ENCODE measurements at regions not wholly inside any gene's neighbourhood (a gene's known extent, or its start where the extent isn't known, plus 50 kb on each side); places are given as distances from the start of the nearest gene placed in this dataset.

DNA sequence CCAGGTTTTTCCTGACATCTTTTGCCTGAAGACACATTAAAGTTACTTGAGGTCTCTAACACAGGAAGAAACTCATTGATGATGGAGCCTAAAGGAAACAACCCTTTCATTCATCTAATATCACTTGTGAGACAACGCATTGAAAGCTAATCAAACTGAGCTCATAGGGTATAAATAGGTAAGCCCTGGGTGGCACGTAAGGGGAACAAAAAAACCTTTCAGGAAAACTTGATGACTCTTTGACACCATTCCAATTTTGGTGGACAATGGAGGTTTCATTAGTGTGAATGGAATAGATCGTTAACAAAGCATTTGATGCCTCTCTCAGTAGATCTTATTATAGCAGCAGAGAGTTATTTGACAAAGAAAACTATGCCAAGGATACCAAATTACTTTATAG is 80.7 kb upstream of the DUSP10 start:
- Histone ChIP-seq H3K4me1 (ENCODE audit: control insufficient read depth in 5 of 5, insufficient read depth in 5 of 5, low read length in 5 of 5) (peaks cover 0 to 3% (median 0%) of the 10 kb centered on the region in 5 donors), H3K27ac (ENCODE audit: low read depth in 1 of 2, low read length in 1 of 2) (no peak overlapping the region), H3K9ac (ENCODE audit: insufficient read depth in 1 of 2, low read length in 2 of 2) (no peak overlapping the region), H3K9me3 (ENCODE audit: control insufficient read depth in 4 of 4, insufficient read depth in 3 of 4, low read length in 3 of 4) (peaks cover 0 to 2% (median 0%) of the 10 kb centered on the region in 4 donors), H3K4me3 (no peak overlapping the region), H3K36me3 (ENCODE audit: control insufficient read depth in 4 of 4, insufficient read depth in 4 of 4, low read length in 4 of 4) (no peaks in the 10 kb centered on the region), H3K27me3 (ENCODE audit: control insufficient read depth in 3 of 3, insufficient read depth in 3 of 3, low read length in 2 of 3) (no peaks in the 10 kb centered on the region)
- DNase-seq (no peak), ATAC-seq (ENCODE audit: insufficient read depth, low FRiP score) (no peak)
- WGBS, 2 donors, result 77% methylated on average over 3 of the region's 3 CpGs
- no peak for TF ChIP-seq CTCF (IDR thresholded peaks at IDR 0.05; ENCODE audit: control extremely low read depth, extremely low read depth)

- H3K4me1 ChIP-seq (ENCODE audit: control insufficient read depth in 5 of 5, insufficient read depth in 5 of 5, low read length in 5 of 5), result no peaks in the 10 kb centered on the region
- no peak overlapping the region for H3K9ac ChIP-seq (ENCODE audit: insufficient read depth in 1 of 2, low read length in 2 of 2)
- 75 to 83% methylated on average over 3 of the region's 3 CpGs for WGBS, 2 donors
- TF ChIP-seq CTCF (IDR thresholded peaks at IDR 0.05; ENCODE audit: control extremely low read depth, extremely low read depth), result no peak
- no peak overlapping the region for H3K4me3 ChIP-seq
- H3K27me3 ChIP-seq (ENCODE audit: control insufficient read depth in 3 of 3, insufficient read depth in 3 of 3, low read length in 2 of 3), result no peaks in the 10 kb centered on the region
- ATAC-seq (ENCODE audit: insufficient read depth, low FRiP score) (no peak), DNase-seq (no peak)
- H3K27ac ChIP-seq (ENCODE audit: low read depth in 1 of 2, low read length in 1 of 2), result no peak overlapping the region
- no peaks in the 10 kb centered on the region for H3K36me3 ChIP-seq (ENCODE audit: control insufficient read depth in 4 of 4, insufficient read depth in 4 of 4, low read length in 4 of 4)
- no peaks in the 10 kb centered on the region for H3K9me3 ChIP-seq (ENCODE audit: control insufficient read depth in 4 of 4, insufficient read depth in 3 of 4, low read length in 3 of 4)
Observed at GRCh38 chr1:221816899-221817298, 75.0 kb upstream of the DUSP10 start.

DNA sequence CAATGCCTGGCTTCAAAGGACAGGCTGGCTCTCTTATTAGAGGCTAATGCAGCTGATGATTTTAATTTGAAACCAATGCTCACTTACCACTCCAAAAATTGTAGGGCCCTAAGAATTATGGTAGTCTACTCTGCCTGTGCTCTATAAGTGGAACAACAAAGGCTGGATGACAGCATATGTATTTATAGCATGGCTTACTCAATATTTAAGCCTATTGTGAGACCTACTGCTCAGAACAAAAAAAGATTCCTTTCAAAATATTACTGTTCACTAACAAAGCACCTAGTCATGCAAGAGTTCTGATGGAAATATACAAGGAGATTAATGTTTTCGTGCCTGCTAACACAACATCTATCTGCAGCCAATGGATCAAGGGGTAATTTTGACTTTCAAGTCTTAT is 73.8 kb upstream of the DUSP10 start:
- H3K27ac ChIP-seq (ENCODE audit: low read depth in 1 of 2, low read length in 1 of 2), result no peak overlapping the region
- no peaks in the 10 kb centered on the region for H3K9me3 ChIP-seq (ENCODE audit: control insufficient read depth in 4 of 4, insufficient read depth in 3 of 4, low read length in 3 of 4)
- DNase-seq, result no peak
- TF ChIP-seq CTCF (IDR thresholded peaks at IDR 0.05; ENCODE audit: control extremely low read depth, extremely low read depth), result no peak
- no peak overlapping the region for H3K4me3 ChIP-seq
- ATAC-seq (ENCODE audit: insufficient read depth, low FRiP score), result no peak
- no peak overlapping the region for H3K9ac ChIP-seq (ENCODE audit: insufficient read depth in 1 of 2, low read length in 2 of 2)
- no peaks in the 10 kb centered on the region for H3K4me1 ChIP-seq (ENCODE audit: control insufficient read depth in 5 of 5, insufficient read depth in 5 of 5, low read length in 5 of 5)
- no peaks in the 10 kb centered on the region for H3K27me3 ChIP-seq (ENCODE audit: control insufficient read depth in 3 of 3, insufficient read depth in 3 of 3, low read length in 2 of 3)
- no peaks in the 10 kb centered on the region for H3K36me3 ChIP-seq (ENCODE audit: control insufficient read depth in 4 of 4, insufficient read depth in 4 of 4, low read length in 4 of 4)
- 89 to 97% methylated on average over 1 of the region's 1 CpG for WGBS, 2 donors

GRCh38 chr1:221813887-221814286 is 72.0 kb upstream of the DUSP10 start:
- H3K27ac ChIP-seq (ENCODE audit: low read depth in 1 of 2, low read length in 1 of 2), result no peak overlapping the region
- TF ChIP-seq CTCF (IDR thresholded peaks at IDR 0.05; ENCODE audit: control extremely low read depth, extremely low read depth), result no peak
- no peak overlapping the region for H3K9ac ChIP-seq (ENCODE audit: insufficient read depth in 1 of 2, low read length in 2 of 2)
- peaks cover 0 to 9% (median 0%) of the 10 kb centered on the region in 5 donors for H3K4me1 ChIP-seq (ENCODE audit: control insufficient read depth in 5 of 5, insufficient read depth in 5 of 5, low read length in 5 of 5)
- no peak overlapping the region for H3K4me3 ChIP-seq
- no peak for ATAC-seq (ENCODE audit: insufficient read depth, low FRiP score)
- no peak for DNase-seq
- H3K27me3 ChIP-seq (ENCODE audit: control insufficient read depth in 3 of 3, insufficient read depth in 3 of 3, low read length in 2 of 3), result no peaks in the 10 kb centered on the region
- H3K9me3 ChIP-seq (ENCODE audit: control insufficient read depth in 4 of 4, insufficient read depth in 3 of 4, low read length in 3 of 4), result no peaks in the 10 kb centered on the region
- 64 to 68% methylated on average over 1 of the region's 1 CpG for WGBS, 2 donors
- H3K36me3 ChIP-seq (ENCODE audit: control insufficient read depth in 4 of 4, insufficient read depth in 4 of 4, low read length in 4 of 4), result no peaks in the 10 kb centered on the region

Measured in lung (tissue), 11 donors.